ENCODE measurements at regions not wholly inside any gene's neighbourhood (a gene's known extent, or its start where the extent isn't known, plus 50 kb on each side); places are given as distances from the start of the nearest gene placed in this dataset.

DNA sequence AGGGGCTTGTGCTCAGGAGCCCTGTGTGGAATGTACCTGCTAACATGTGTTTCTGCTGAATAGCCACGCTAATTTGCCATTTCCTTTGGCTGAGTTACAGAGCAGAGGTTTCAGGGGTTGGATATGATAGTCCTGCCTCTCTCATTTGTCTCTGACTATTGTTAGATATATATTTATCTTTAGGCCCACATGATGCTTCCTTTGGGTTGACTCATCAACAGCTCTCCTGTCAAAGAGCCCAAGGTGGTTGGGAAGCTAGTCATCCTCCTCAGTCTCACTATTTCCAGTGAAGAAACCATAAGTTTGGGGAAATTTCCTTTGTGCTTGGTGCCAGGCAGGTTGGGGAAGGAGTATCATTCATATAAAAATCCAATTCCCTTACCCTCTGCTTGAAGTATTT is 1194.6 kb downstream of the ZPLD1 start:
- TF ChIP-seq RAD21 (conservative IDR thresholded peaks at IDR 0.05) (no peak), EZH2 (IDR thresholded peaks at IDR 0.05; ENCODE audit: borderline replicate concordance, insufficient read depth, low read length, poor library complexity, severe bottlenecking) (no peak)
- TF ChIP-seq, protein P1, sequence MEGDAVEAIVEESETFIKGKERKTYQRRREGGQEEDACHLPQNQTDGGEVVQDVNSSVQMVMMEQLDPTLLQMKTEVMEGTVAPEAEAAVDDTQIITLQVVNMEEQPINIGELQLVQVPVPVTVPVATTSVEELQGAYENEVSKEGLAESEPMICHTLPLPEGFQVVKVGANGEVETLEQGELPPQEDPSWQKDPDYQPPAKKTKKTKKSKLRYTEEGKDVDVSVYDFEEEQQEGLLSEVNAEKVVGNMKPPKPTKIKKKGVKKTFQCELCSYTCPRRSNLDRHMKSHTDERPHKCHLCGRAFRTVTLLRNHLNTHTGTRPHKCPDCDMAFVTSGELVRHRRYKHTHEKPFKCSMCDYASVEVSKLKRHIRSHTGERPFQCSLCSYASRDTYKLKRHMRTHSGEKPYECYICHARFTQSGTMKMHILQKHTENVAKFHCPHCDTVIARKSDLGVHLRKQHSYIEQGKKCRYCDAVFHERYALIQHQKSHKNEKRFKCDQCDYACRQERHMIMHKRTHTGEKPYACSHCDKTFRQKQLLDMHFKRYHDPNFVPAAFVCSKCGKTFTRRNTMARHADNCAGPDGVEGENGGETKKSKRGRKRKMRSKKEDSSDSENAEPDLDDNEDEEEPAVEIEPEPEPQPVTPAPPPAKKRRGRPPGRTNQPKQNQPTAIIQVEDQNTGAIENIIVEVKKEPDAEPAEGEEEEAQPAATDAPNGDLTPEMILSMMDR (IDR thresholded peaks at IDR 0.05; ENCODE audit: poor library complexity, severe bottlenecking), result no peak
- TF ChIP-seq, protein P2, sequence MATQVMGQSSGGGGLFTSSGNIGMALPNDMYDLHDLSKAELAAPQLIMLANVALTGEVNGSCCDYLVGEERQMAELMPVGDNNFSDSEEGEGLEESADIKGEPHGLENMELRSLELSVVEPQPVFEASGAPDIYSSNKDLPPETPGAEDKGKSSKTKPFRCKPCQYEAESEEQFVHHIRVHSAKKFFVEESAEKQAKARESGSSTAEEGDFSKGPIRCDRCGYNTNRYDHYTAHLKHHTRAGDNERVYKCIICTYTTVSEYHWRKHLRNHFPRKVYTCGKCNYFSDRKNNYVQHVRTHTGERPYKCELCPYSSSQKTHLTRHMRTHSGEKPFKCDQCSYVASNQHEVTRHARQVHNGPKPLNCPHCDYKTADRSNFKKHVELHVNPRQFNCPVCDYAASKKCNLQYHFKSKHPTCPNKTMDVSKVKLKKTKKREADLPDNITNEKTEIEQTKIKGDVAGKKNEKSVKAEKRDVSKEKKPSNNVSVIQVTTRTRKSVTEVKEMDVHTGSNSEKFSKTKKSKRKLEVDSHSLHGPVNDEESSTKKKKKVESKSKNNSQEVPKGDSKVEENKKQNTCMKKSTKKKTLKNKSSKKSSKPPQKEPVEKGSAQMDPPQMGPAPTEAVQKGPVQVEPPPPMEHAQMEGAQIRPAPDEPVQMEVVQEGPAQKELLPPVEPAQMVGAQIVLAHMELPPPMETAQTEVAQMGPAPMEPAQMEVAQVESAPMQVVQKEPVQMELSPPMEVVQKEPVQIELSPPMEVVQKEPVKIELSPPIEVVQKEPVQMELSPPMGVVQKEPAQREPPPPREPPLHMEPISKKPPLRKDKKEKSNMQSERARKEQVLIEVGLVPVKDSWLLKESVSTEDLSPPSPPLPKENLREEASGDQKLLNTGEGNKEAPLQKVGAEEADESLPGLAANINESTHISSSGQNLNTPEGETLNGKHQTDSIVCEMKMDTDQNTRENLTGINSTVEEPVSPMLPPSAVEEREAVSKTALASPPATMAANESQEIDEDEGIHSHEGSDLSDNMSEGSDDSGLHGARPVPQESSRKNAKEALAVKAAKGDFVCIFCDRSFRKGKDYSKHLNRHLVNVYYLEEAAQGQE (IDR thresholded peaks at IDR 0.05; ENCODE audit: borderline replicate concordance), result no peak
